ENCODE measurements at regions not wholly inside any gene's neighbourhood (a gene's known extent, or its start where the extent isn't known, plus 50 kb on each side); places are given as distances from the start of the nearest gene placed in this dataset.

- no peak overlapping the region for H3K4me3 ChIP-seq
- no peak for DNase-seq
- 72 to 73% methylated on average over 7 of the region's 7 CpGs for WGBS, 2 donors
- H3K4me1 ChIP-seq = no peaks in the 10 kb centered on the region
- no peak for TF ChIP-seq CTCF (IDR thresholded peaks at IDR 0.05)
- no peak for TF ChIP-seq POLR2A (IDR thresholded peaks at IDR 0.05)
- intact Hi-C loops (cut with DNase I; ENCODE audit: low total_unique reads) = no loop called here
- no peaks in the 10 kb centered on the region for H3K27me3 ChIP-seq
- no peaks in the 10 kb centered on the region for H3K9me3 ChIP-seq
- no peak overlapping the region for H3K27ac ChIP-seq
- no peaks in the 10 kb centered on the region for H3K36me3 ChIP-seq (ENCODE audit: low read depth, missing control alignments)
Measured at GRCh38 chr18:77862066-77862757, 612.6 kb downstream of the GALR1 start.

GRCh38 chr18:77865853-77866252 is 616.2 kb downstream of the GALR1 start:
- 88 to 92% methylated on average over 9 to 11 of the region's 11 CpGs for WGBS, 2 donors
- intact Hi-C loops (cut with DNase I; ENCODE audit: low total_unique reads) = no loop called here

GRCh38 chr18:77866351-77866750 is 616.7 kb downstream of the GALR1 start:
- Histone ChIP-seq H3K9me3 (no peaks in the 10 kb centered on the region), H3K27ac (no peak overlapping the region), H3K27me3 (no peaks in the 10 kb centered on the region), H3K36me3 (ENCODE audit: low read depth, missing control alignments) (no peaks in the 10 kb centered on the region), H3K4me1 (no peaks in the 10 kb centered on the region), H3K4me3 (no peak overlapping the region)
- 75 to 84% methylated on average over 8 of the region's 8 CpGs for WGBS, 2 donors
- TF ChIP-seq POLR2A (IDR thresholded peaks at IDR 0.05) (no peak), CTCF (IDR thresholded peaks at IDR 0.05) (no peak)
- no peak for DNase-seq
- intact Hi-C loops (cut with DNase I; ENCODE audit: low total_unique reads) = no loop called here

More at GRCh38 chr18:77865853-77866252, 616.2 kb downstream of the GALR1 start:
- Histone ChIP-seq H3K27me3 (no peaks in the 10 kb centered on the region), H3K36me3 (ENCODE audit: low read depth, missing control alignments) (no peaks in the 10 kb centered on the region), H3K4me1 (no peaks in the 10 kb centered on the region), H3K9me3 (no peaks in the 10 kb centered on the region), H3K27ac (no peak overlapping the region), H3K4me3 (no peak overlapping the region)
- TF ChIP-seq POLR2A (IDR thresholded peaks at IDR 0.05) (no peak), CTCF (IDR thresholded peaks at IDR 0.05) (no peak)
- DNase-seq = no peak

GRCh38 chr18:77870199-77870598 is 620.6 kb downstream of the GALR1 start:
- DNase-seq = no peak
- Histone ChIP-seq H3K27me3 (no peaks in the 10 kb centered on the region), H3K36me3 (ENCODE audit: low read depth, missing control alignments) (no peaks in the 10 kb centered on the region), H3K4me1 (no peaks in the 10 kb centered on the region), H3K4me3 (no peak overlapping the region), H3K9me3 (no peaks in the 10 kb centered on the region), H3K27ac (no peak overlapping the region)
- TF ChIP-seq POLR2A (IDR thresholded peaks at IDR 0.05) = no peak
- TF ChIP-seq CTCF (IDR thresholded peaks at IDR 0.05) = no peak
- intact Hi-C loops (cut with DNase I; ENCODE audit: low total_unique reads) = no loop called here
- 70 to 72% methylated on average over 10 of the region's 10 CpGs for WGBS, 2 donors

- no peak overlapping the region for H3K4me3 ChIP-seq
- no peaks in the 10 kb centered on the region for H3K36me3 ChIP-seq (ENCODE audit: low read depth, missing control alignments)
- 91 to 92% methylated on average over 10 of the region's 10 CpGs for WGBS, 2 donors
- intact Hi-C loops (cut with DNase I; ENCODE audit: low total_unique reads) = no loop called here
- no peaks in the 10 kb centered on the region for H3K9me3 ChIP-seq
- no peak for TF ChIP-seq POLR2A (IDR thresholded peaks at IDR 0.05)
- TF ChIP-seq CTCF (IDR thresholded peaks at IDR 0.05) = no peak
- no peak overlapping the region for H3K27ac ChIP-seq
- H3K4me1 ChIP-seq = no peaks in the 10 kb centered on the region
- H3K27me3 ChIP-seq = no peaks in the 10 kb centered on the region
- no peak for DNase-seq
Measured at GRCh38 chr18:77870894-77871293, 621.2 kb downstream of the GALR1 start.
